ENCODE measurements at regions not wholly inside any gene's neighbourhood (a gene's known extent, or its start where the extent isn't known, plus 50 kb on each side); places are given as distances from the start of the nearest gene placed in this dataset.

DNA sequence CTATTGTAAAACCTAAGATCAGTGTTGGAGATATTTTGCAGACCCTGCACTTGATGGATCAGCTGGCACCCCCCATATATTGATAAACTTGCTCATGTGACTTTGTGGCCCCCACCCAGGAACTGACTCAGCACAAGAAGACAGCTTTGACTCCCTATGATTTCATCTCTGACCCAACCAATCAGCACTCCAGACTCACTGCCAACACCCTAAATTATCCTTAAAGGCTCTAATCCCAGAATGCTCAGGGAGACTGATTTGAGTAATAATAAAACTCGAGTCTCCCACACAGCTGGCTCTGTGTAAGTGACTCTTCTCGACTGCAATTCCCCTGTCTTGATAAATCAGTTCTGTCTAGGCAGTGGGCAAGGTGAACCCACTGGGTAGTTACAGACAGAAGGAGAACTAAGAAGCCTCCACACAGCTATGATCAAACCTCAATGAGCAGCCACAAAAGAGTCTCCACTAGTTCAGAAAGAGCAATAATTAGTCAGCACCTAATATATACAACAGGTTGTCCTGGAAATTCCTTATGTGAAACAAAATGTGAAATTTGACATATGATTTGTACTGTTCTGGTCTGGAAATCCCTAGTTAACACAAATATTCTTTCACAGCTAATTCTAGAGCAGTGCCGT is 52.2 kb downstream of the ACTL7B start:
- Mint-ChIP-seq H3K27ac (no peak overlapping the region), H3K36me3 (ENCODE audit: low read depth) (no peaks in the 10 kb centered on the region), H3K4me3 (no peak overlapping the region), H3K9me3 (no peaks in the 10 kb centered on the region), H3K27me3 (ENCODE audit: insufficient read depth) (peaks cover 6% of the 10 kb centered on the region), H3K4me1 (ENCODE audit: low read depth) (no peaks in the 10 kb centered on the region)
- intact Hi-C loops (cut with micrococcal nuclease) = no loop called here
- DNase-seq (ENCODE audit: low spot score) = no peak

DNA sequence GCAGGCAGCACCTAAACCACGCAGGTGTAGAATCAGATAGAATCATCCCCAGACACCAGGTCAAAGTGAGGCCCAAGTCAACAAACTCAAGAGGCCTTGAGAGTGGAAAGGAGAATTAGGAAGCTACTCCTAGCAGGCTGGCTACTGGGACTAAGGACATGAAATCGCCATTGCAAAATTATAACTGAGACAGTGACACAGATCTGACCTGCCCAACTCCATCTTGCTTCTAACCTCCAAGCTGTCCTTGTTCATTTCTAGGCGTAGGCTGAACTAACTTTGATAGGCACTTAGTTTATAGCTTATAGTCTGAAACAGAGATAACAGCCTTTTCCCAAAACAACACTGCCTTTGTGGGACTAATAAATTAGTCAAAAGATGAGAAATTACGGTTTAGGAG is 52.8 kb downstream of the ACTL7B start:
- Mint-ChIP-seq H3K27ac (no peak overlapping the region), H3K4me1 (ENCODE audit: low read depth) (no peaks in the 10 kb centered on the region), H3K27me3 (ENCODE audit: insufficient read depth) (peaks cover 6% of the 10 kb centered on the region), H3K36me3 (ENCODE audit: low read depth) (no peaks in the 10 kb centered on the region), H3K4me3 (no peak overlapping the region), H3K9me3 (no peaks in the 10 kb centered on the region)
- intact Hi-C loops (cut with micrococcal nuclease) = no loop called here
- no peak for DNase-seq (ENCODE audit: low spot score)

DNA sequence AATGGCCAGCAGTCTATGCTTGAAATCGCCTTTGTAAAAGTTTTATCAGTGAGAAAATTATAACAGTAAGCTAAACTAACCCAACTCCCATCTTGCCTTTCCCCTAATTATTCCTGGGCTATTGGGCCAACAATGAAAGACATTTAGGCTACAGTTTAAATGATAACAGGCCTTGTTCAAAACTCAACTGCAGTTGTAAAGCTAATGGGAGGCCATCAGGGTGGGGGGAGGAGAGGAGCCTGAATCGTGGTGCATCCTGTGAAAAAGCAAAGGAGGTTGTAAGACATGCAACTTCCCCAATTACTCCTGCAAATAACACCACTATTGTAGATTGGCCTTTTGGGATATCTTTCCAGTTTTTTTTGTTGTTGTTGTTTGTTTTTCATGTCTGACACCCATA is 53.8 kb downstream of the ACTL7B start:
- intact Hi-C loops (cut with micrococcal nuclease) = no loop called here
- Mint-ChIP-seq H3K4me3 (no peak overlapping the region), H3K4me1 (ENCODE audit: low read depth) (no peaks in the 10 kb centered on the region), H3K27me3 (ENCODE audit: insufficient read depth) (peaks cover 6% of the 10 kb centered on the region), H3K9me3 (no peaks in the 10 kb centered on the region), H3K36me3 (ENCODE audit: low read depth) (no peaks in the 10 kb centered on the region), H3K27ac (no peak overlapping the region)
- no peak for DNase-seq (ENCODE audit: low spot score)

DNA sequence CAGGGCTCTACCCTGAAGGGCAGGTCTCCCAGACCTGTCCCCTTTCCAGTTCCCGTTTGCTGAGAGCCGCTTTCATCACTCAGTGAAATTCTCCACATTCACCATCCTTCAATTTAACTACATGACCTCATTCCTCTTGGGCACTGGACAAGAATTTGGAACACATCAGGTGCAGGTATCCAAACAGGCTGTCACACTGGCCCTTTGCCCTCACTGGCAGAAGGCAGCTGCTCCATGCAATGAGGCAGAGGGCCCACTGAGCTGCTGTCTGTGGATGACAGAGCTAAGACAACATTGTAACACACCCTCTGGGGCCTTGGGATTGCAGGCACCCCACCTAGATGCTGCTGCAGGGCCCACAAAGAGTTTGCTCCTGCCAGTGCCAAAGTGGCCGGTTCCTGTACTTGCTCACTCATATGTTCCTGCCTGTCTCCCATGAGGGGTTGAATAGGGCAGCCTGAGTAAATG is 55.1 kb downstream of the ACTL7B start:
- H3K4me1 Mint-ChIP-seq (ENCODE audit: low read depth) = no peaks in the 10 kb centered on the region
- no peaks in the 10 kb centered on the region for H3K36me3 Mint-ChIP-seq (ENCODE audit: low read depth)
- no peak overlapping the region for H3K27ac Mint-ChIP-seq
- DNase-seq (ENCODE audit: low spot score) = no peak
- no peaks in the 10 kb centered on the region for H3K9me3 Mint-ChIP-seq
- peaks cover 4% of the 10 kb centered on the region for H3K27me3 Mint-ChIP-seq (ENCODE audit: insufficient read depth)
- no peak overlapping the region for H3K4me3 Mint-ChIP-seq
- intact Hi-C loops (cut with micrococcal nuclease) = no loop called here

DNA sequence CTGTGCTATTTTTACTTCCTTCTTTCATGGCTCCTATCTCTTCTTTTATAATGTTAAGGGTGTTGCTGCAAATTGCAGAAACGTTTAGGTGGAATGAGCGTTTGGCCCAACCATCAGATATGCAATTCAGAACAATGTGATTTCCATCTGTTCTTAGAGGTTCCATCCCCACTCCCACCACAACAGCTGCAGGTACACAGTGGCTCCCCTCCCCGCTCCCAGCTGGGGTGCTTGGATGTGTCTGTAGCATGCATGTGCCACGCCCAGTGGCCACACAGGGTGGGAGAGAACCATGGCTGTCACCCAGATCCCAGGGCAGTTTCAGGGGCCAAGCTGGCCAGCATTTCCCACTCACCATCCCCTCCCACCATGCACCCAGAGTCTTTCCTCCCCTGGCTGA is 62.2 kb downstream of the ACTL7B start:
- Mint-ChIP-seq H3K4me1 (ENCODE audit: low read depth) (no peaks in the 10 kb centered on the region), H3K4me3 (no peak overlapping the region), H3K27me3 (ENCODE audit: insufficient read depth) (no peaks in the 10 kb centered on the region), H3K36me3 (ENCODE audit: low read depth) (no peaks in the 10 kb centered on the region), H3K9me3 (no peaks in the 10 kb centered on the region), H3K27ac (no peak overlapping the region)
- intact Hi-C loops (cut with micrococcal nuclease) = no loop called here
- no peak for DNase-seq (ENCODE audit: low spot score)

DNA sequence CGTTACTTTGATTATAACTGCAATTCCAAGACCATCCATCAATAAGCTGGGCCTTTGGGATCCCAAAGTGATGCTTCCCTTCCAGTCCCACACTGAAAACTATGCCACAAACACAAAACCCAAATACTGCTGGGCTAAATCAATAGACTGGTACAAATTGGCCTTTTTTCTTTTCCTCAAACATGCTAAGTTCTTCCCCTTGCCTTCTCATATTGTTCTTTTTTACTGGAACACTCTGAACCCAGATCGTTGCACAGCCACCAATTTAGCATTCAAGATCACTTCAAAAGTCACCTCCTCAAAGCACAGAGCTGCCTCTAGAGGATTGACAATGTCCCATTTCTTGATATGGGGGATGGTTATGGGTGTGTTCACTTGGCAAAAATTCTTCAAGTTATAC is 66.0 kb downstream of the ACTL7B start:
- H3K27ac Mint-ChIP-seq = no peak overlapping the region
- H3K36me3 Mint-ChIP-seq (ENCODE audit: low read depth) = no peaks in the 10 kb centered on the region
- intact Hi-C loops (cut with micrococcal nuclease) = no loop called here
- peaks cover 3% of the 10 kb centered on the region for H3K27me3 Mint-ChIP-seq (ENCODE audit: insufficient read depth)
- H3K9me3 Mint-ChIP-seq = no peaks in the 10 kb centered on the region
- H3K4me3 Mint-ChIP-seq = no peak overlapping the region
- H3K4me1 Mint-ChIP-seq (ENCODE audit: low read depth) = no peaks in the 10 kb centered on the region
- DNase-seq (ENCODE audit: low spot score) = no peak

DNA sequence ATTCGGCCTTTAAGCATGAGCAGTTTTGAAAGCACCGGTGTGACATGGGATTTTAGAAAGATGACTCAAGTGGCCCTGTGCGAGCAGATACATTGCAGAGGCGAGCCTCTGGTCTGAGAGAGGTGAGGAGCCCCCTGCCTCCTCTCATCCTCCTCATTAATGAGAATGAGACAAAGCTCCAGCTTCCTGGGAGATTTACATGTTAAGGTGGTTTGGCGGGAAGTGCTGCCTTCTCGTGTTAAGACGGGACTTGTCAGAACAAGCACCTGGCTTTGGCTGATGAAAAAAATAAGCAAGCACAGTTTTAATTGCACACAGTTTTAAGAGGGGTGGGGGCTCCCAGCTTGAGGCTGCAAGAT is 68.1 kb downstream of the ACTL7B start:
- no peaks in the 10 kb centered on the region for H3K4me1 Mint-ChIP-seq (ENCODE audit: low read depth)
- no peaks in the 10 kb centered on the region for H3K9me3 Mint-ChIP-seq
- H3K27ac Mint-ChIP-seq = no peak overlapping the region
- no peak for DNase-seq (ENCODE audit: low spot score)
- H3K36me3 Mint-ChIP-seq (ENCODE audit: low read depth) = no peaks in the 10 kb centered on the region
- H3K4me3 Mint-ChIP-seq = no peak overlapping the region
- peaks cover 3% of the 10 kb centered on the region for H3K27me3 Mint-ChIP-seq (ENCODE audit: insufficient read depth)
- intact Hi-C loops (cut with micrococcal nuclease) = no loop called here

DNA sequence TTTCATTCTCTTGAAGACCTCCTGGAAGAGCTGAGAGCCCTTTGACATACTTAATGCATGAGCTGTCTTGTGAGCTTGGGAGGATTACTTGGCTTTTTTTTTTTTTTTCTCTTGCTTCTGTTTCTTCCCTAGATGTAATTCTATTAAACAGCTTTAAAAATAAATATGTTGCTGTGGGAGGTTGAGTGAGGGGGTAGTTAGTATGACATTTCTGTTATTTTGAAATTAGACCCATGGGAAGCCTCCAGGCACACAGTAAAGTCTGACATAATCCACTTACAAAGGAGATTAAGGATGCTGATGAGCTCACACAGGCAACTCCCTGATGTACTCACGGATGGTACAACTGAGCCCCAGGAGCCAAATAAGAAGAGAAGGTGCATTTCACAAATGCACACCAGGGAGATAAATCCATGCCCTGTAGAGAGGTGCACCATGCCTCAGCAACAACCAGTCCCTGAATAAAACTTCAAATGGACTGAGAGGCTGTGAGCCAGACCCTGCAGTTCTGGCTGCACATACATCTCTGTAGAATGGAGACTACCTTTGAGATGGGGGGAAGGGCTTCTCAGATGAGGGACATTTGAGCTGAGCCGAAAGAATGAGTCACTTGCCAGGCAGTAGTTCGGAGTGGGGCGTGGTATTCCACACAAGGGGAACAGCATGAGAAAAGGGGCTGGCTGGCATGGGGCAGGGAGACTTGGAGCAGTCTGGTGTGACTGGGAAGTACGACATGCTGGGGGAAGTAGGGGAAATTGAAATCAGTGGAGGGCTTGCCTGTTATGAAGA is 68.7 kb downstream of the ACTL7B start:
- Mint-ChIP-seq H3K27me3 (ENCODE audit: insufficient read depth) (peaks cover 3% of the 10 kb centered on the region), H3K27ac (no peak overlapping the region), H3K9me3 (no peaks in the 10 kb centered on the region), H3K4me3 (no peak overlapping the region), H3K4me1 (ENCODE audit: low read depth) (no peaks in the 10 kb centered on the region), H3K36me3 (ENCODE audit: low read depth) (no peaks in the 10 kb centered on the region)
- no peak for DNase-seq (ENCODE audit: low spot score)
- intact Hi-C loops (cut with micrococcal nuclease) = no loop called here

DNA sequence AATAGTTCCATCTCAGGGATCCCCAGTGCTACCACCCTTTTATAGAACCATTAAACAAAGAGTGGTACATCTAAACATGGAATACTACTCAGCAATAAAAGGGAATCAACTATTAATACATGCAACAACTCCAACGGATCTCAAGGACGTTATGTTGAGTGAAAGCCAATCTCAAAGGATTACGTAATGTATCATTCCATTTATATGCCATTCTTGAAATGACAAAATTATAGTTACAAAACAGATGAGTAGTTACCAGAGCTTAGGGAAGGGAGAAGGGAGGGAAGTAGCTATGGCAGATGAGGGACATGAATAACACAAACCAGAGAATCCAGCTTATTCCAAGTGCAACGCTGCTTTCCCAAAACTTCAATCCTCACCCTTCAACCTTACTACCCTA is 69.5 kb downstream of the ACTL7B start:
- Mint-ChIP-seq H3K27ac (no peak overlapping the region), H3K9me3 (no peaks in the 10 kb centered on the region), H3K27me3 (ENCODE audit: insufficient read depth) (peaks cover 3% of the 10 kb centered on the region), H3K36me3 (ENCODE audit: low read depth) (no peaks in the 10 kb centered on the region), H3K4me3 (no peak overlapping the region), H3K4me1 (ENCODE audit: low read depth) (no peaks in the 10 kb centered on the region)
- DNase-seq (ENCODE audit: low spot score) = no peak
- intact Hi-C loops (cut with micrococcal nuclease) = no loop called here

DNA sequence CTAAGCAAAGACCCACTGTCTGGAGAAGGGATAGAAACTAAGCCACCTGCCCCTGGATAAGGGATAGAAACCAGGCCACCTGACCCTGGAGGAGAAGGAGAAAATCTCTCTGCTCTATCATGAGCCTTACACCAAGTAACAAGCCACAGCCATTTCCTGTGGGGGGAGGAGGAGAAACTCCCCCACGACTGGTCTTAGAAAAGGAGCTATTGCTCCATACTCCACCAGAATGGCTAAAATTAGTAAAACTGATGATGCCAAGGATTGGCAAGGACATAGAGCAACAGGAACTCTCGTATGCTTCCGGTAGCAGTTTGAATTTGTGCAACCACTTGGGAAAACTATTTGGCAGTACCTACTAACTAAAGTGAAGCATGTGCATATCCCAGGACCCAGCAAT is 70.8 kb downstream of the ACTL7B start:
- intact Hi-C loops (cut with micrococcal nuclease) = no loop called here
- no peak for DNase-seq (ENCODE audit: low spot score)
- Mint-ChIP-seq H3K4me1 (ENCODE audit: low read depth) (no peaks in the 10 kb centered on the region), H3K9me3 (no peaks in the 10 kb centered on the region), H3K36me3 (ENCODE audit: low read depth) (no peaks in the 10 kb centered on the region), H3K4me3 (no peak overlapping the region), H3K27ac (no peak overlapping the region), H3K27me3 (ENCODE audit: insufficient read depth) (peaks cover 3% of the 10 kb centered on the region)

DNA sequence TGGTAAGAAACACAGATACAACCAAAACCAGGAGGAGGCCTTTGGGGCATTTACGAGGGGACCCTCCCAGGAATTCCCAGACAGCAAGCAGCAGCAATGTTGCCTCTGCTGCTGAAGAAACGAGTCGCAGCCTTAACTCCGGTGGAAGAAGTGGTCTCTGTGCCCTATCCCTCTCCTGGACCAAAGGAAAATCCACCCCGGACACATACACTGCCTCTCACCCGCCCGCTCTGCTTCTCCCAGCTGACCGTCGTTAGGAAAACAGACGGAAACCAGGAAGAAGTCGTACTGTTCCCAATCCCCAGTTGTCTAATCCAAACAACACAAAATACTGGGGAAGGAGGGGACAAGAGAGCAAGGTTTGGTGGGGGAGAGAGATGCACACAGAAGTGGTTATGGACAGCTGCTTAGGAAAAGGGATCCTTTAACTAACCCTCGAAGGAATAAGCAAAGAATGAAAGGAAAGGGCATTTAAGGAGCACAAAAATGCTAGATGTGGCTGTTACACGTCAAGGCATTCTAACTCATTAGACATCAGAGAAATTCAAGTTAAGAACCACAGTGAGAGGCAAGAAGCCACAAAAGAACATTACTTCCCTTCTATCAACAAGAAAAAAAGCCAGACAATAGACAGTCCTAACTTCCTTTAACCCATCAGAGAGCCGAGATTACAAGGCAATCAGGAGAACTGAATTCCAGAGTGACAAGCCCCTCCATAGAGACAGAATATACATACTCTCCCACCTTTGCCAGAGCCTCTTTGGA is 71.9 kb downstream of the ACTL7B start:
- no peaks in the 10 kb centered on the region for H3K9me3 Mint-ChIP-seq
- no peak overlapping the region for H3K27ac Mint-ChIP-seq
- H3K4me1 Mint-ChIP-seq (ENCODE audit: low read depth) = no peaks in the 10 kb centered on the region
- peaks cover 3% of the 10 kb centered on the region for H3K27me3 Mint-ChIP-seq (ENCODE audit: insufficient read depth)
- intact Hi-C loops (cut with micrococcal nuclease) = no loop called here
- no peak overlapping the region for H3K4me3 Mint-ChIP-seq
- DNase-seq (ENCODE audit: low spot score) = no peak
- no peaks in the 10 kb centered on the region for H3K36me3 Mint-ChIP-seq (ENCODE audit: low read depth)

DNA sequence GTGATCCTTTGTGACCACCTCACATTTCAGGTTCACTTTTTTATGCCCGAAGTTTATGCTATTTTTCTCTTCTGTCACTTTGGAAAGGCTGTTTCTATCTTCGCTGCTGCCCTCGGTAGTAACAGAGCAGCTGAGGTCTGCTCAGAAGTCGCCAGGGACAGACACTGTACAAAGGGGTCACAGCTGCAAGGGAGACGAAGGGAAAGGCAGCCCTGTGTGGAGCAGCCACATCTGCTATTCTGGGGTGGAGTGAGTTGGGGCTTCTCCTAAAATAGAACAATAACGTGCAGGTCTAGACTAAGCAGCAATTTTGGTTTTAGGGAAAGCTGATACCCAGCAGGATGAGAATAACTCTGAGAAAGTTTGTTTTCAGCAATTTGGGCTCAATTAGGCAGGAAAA is 72.5 kb downstream of the ACTL7B start:
- no peaks in the 10 kb centered on the region for H3K9me3 Mint-ChIP-seq
- intact Hi-C loops (cut with micrococcal nuclease) = no loop called here
- DNase-seq (ENCODE audit: low spot score) = no peak
- H3K4me3 Mint-ChIP-seq = no peak overlapping the region
- peaks cover 3% of the 10 kb centered on the region for H3K27me3 Mint-ChIP-seq (ENCODE audit: insufficient read depth)
- no peak overlapping the region for H3K27ac Mint-ChIP-seq
- H3K4me1 Mint-ChIP-seq (ENCODE audit: low read depth) = no peaks in the 10 kb centered on the region
- H3K36me3 Mint-ChIP-seq (ENCODE audit: low read depth) = no peaks in the 10 kb centered on the region

Measured in activated T-helper 1 cell treated with anti-CD3 and anti-CD28 coated beads, Interleukin-12 subunit alpha, Interleukin-12 subunit beta, Interleukin-2, Interleukin-4 antibody, amounts not matched to agents 30 ng/mL and 10 ng/mL and 1 ng/mL, durations not matched to agents 14 hours and 24 hours and 36 hours (primary cell).